ENCODE measurements at regions not wholly inside any gene's neighbourhood (a gene's known extent, or its start where the extent isn't known, plus 50 kb on each side); places are given as distances from the start of the nearest gene placed in this dataset.

DNA sequence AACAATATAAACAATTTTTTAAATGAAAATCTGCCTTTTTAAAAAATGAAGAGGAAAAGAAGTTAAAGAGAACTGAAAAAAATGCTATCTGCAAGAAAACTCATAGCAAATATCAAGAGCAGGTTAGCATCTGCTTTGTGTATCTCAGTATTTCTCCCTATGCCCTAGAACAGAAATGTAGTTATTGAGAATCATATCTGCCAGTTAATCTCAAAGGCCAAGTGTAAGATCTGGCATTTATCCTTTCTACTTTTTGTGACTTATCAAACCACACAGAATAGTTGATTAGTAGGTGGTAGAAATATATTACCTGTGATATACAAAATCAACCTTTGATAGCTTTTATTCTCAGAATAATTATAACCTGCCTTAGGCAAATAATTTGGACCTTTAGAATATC lies 1699.8 kb downstream of the EFNA5 start:
- no peak for DNase-seq (ENCODE audit: low read depth)
- TF ChIP-seq, protein P1, sequence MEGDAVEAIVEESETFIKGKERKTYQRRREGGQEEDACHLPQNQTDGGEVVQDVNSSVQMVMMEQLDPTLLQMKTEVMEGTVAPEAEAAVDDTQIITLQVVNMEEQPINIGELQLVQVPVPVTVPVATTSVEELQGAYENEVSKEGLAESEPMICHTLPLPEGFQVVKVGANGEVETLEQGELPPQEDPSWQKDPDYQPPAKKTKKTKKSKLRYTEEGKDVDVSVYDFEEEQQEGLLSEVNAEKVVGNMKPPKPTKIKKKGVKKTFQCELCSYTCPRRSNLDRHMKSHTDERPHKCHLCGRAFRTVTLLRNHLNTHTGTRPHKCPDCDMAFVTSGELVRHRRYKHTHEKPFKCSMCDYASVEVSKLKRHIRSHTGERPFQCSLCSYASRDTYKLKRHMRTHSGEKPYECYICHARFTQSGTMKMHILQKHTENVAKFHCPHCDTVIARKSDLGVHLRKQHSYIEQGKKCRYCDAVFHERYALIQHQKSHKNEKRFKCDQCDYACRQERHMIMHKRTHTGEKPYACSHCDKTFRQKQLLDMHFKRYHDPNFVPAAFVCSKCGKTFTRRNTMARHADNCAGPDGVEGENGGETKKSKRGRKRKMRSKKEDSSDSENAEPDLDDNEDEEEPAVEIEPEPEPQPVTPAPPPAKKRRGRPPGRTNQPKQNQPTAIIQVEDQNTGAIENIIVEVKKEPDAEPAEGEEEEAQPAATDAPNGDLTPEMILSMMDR (conservative IDR thresholded peaks at IDR 0.05; ENCODE audit: low read length), result no peak
- H3K4me3 ChIP-seq (ENCODE audit: low read length), result no peak overlapping the region

DNA sequence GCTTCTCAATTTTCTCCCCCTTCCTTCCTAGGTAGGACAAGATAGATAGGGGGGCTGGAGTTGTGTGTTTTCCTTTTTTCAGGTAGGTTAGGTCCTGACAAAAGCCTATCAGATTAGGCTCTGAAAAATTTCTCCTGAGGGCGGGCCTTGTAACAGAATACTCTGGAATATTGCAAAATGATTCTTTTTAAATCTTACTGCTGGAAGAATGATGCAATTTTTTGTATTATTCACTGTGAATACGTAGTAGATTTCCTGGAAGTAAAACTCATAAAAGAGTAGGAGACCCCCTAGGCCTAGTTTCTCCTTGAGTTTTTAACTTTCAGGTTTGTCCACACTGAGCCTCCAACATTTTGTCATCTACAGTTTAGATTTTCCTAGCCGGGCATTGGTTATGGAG lies 1701.8 kb downstream of the EFNA5 start:
- no peak overlapping the region for H3K4me3 ChIP-seq (ENCODE audit: low read length)
- no peak for DNase-seq (ENCODE audit: low read depth)
- TF ChIP-seq, protein P1 (conservative IDR thresholded peaks at IDR 0.05; ENCODE audit: low read length), result no peak

DNA sequence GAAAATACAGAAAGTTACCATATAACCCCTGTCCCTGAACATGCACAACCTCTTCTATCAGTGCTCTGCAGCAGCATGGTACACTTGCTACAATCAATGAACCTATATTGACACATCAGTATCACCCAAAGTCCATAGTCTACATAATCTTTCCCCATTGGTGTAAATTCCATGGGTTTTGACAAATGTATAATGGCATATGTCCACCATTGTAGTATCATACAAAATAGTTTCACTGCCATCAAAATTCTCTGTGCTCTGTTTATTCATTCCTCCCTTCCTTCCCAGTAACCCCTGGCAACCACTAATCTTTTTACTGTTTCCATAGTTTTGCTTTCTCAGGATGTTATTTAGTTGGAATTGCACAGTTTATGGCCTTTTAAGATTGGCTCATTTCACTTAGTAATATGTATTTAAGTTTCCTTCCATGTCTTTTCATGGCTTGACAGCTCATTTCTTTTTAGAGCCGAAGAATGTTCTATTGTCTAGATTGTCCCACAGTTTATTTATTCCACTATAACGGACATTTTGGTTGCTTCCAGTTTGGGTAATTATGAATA lies 1707.0 kb downstream of the EFNA5 start:
- TF ChIP-seq, protein P1 (conservative IDR thresholded peaks at IDR 0.05; ENCODE audit: low read length), result no peak
- no peak overlapping the region for H3K4me3 ChIP-seq (ENCODE audit: low read length)
- DNase-seq (ENCODE audit: low read depth), result no peak

DNA sequence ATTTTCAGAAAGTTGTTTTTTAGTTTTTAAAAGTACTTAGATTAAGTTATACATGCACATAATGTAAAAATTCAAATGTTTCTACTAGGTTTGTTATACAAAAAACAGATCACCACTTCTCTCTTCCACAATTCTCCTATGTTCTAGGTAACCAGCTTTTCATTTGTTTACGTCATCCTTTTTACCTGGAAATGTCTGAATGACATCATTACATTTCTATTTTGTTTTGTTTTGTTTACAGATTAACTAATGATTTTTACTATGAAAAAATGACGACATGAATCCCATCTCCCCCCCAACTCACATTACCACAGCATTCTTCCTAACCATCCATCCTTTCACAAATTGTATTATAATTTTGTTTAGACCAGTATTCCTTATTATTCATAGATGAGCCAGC lies 1709.2 kb downstream of the EFNA5 start:
- no peak for DNase-seq (ENCODE audit: low read depth)
- TF ChIP-seq, protein P1 (conservative IDR thresholded peaks at IDR 0.05; ENCODE audit: low read length), result no peak
- no peak overlapping the region for H3K4me3 ChIP-seq (ENCODE audit: low read length)

DNA sequence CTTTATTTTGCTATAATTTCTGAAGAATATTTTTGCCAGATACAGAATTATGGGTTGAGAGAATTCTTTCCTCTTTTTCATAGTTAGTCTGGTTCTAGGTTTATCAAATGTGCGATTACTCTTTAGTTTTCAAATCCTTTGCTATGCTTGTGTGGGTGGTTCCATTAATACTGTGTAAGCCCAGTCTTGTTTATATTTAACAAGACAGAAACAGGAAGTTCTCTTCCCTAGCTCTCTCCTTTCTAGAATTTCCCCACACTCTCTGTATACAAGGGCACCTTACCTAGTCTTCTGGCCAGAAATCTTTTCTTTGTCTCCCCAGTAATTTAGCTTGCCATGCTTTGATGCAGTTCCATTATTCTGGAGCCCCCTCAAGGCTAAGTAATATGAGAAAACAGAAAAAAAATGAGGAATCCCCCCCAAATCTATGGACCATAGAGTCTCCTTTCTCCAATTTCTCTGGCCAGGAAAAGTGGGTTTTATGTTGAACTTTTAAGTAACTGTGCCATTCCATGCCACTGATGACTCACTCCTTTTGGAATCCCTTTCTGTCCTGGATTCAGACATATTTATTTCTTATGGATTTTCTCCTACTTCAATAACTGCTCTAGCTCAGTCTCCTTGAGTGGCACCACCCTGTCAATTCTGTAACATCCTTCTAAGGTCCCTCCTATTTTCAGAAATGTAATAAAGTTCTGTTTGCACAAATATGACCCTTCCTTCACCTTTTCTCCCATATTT lies 1714.1 kb downstream of the EFNA5 start:
- no peak overlapping the region for H3K4me3 ChIP-seq (ENCODE audit: low read length)
- TF ChIP-seq, protein P1 (conservative IDR thresholded peaks at IDR 0.05; ENCODE audit: low read length), result no peak
- no peak for DNase-seq (ENCODE audit: low read depth)

DNA sequence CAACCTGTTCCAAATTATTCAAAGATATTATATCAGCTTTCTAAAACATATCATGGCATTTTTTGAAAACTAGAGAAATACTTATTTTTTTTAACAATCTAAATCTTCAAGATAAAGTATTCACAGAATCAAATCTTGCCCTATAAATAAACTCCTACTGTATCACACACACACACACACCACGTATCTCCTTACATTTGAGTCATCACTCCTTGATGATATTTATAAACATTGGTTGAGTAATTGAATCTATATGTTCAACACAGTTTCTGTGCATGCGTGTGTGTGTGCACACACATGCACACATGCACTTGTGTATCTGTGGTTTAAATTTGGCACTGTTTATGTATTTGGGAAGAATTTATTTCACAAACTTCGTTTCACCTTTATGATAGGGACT lies 1716.4 kb downstream of the EFNA5 start:
- H3K4me3 ChIP-seq (ENCODE audit: low read length), result no peak overlapping the region
- TF ChIP-seq, protein P1 (conservative IDR thresholded peaks at IDR 0.05; ENCODE audit: low read length), result no peak
- DNase-seq (ENCODE audit: low read depth), result no peak

DNA sequence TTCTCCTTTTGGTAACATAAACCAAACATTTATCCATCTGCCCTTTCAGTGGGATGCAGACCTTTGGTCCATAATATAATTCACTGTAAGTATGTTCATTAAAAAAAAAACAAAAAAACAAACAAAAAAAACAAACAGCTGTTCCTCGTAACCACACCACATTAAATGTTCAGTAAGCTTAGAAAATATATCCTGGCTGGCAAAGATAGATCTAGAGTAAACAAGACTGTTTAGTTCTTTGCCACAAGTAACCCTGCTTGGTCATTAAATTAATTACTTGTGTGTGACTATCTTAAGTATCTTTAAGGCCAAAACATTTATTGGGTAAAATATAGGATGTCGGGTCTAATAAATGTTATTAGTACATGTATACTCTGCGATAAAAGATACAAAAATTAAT lies 1717.1 kb downstream of the EFNA5 start:
- TF ChIP-seq, protein P1 (conservative IDR thresholded peaks at IDR 0.05; ENCODE audit: low read length), result no peak
- no peak for DNase-seq (ENCODE audit: low read depth)
- H3K4me3 ChIP-seq (ENCODE audit: low read length), result no peak overlapping the region
